ENCODE measurements at regions not wholly inside any gene's neighbourhood (a gene's known extent, or its start where the extent isn't known, plus 50 kb on each side); places are given as distances from the start of the nearest gene placed in this dataset.

GRCh38 chr5:167539747-167540146, 751.7 kb upstream of the WWC1 start:
- H3K4me3 ChIP-seq (ENCODE audit: low read length): no peak overlapping the region
- H3K9ac ChIP-seq (ENCODE audit: low read length): no peak overlapping the region
- H3K9me3 ChIP-seq (ENCODE audit: control insufficient read depth, low read depth, low read length): no peaks in the 10 kb centered on the region
- no peaks in the 10 kb centered on the region for H3K27me3 ChIP-seq (ENCODE audit: control insufficient read depth, insufficient read depth, low read length)
- H3K27ac ChIP-seq (ENCODE audit: low read length): no peak overlapping the region
- H3K36me3 ChIP-seq (ENCODE audit: control insufficient read depth, low read depth, low read length): no peaks in the 10 kb centered on the region
- H3K4me1 ChIP-seq (ENCODE audit: control insufficient read depth, low read depth, low read length): no peaks in the 10 kb centered on the region

DNA sequence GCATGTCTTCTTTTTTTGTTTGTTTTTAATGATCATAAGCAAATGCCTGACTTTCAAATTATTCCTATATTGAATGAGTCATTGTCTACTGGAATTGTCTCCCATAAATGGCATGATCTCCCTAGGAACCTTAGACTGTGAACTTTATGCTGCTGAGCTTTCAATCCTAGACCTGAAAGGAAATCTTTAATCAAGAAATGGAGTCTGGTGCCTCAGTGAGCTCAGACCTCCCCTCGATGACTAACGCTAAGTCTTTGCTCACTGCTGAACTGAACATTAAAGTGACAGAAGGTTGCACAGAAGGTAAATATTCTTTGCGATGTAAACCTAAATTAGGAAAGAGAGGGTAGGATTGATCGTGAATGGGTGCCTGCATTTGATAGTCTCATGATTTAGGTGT, 745.2 kb upstream of the WWC1 start:
- Histone ChIP-seq H3K9me3 (ENCODE audit: control insufficient read depth, low read depth, low read length) (no peaks in the 10 kb centered on the region), H3K27ac (ENCODE audit: low read length) (no peak overlapping the region), H3K36me3 (ENCODE audit: control insufficient read depth, low read depth, low read length) (no peaks in the 10 kb centered on the region), H3K27me3 (ENCODE audit: control insufficient read depth, insufficient read depth, low read length) (no peaks in the 10 kb centered on the region), H3K4me3 (ENCODE audit: low read length) (no peak overlapping the region), H3K9ac (ENCODE audit: low read length) (no peak overlapping the region), H3K4me1 (ENCODE audit: control insufficient read depth, low read depth, low read length) (peaks cover 14% of the 10 kb centered on the region)

DNA sequence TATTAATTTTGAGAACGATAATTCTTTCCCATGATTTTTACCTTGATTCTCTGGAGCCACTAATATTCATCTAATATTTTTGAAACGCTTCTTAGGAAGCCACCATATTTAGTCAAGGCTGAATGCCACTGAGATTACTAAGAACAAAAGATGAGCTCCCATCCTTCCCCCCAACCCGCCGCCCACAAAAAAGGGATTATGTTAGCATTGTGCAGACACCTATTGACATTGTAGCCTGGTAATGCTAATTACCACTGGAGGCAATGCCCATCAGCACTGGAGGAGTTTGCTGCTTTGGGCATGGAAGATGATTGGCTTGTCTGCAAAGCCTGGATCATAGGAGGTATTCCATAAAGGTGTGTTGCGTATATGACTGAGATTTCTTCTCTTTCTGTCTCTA, 739.1 kb upstream of the WWC1 start:
- Histone ChIP-seq H3K27me3 (ENCODE audit: control insufficient read depth, insufficient read depth, low read length) (no peaks in the 10 kb centered on the region), H3K4me1 (ENCODE audit: control insufficient read depth, low read depth, low read length) (peaks cover 19% of the 10 kb centered on the region), H3K9ac (ENCODE audit: low read length) (no peak overlapping the region), H3K9me3 (ENCODE audit: control insufficient read depth, low read depth, low read length) (no peaks in the 10 kb centered on the region), H3K36me3 (ENCODE audit: control insufficient read depth, low read depth, low read length) (no peaks in the 10 kb centered on the region), H3K4me3 (ENCODE audit: low read length) (no peak overlapping the region), H3K27ac (ENCODE audit: low read length) (no peak overlapping the region)

DNA sequence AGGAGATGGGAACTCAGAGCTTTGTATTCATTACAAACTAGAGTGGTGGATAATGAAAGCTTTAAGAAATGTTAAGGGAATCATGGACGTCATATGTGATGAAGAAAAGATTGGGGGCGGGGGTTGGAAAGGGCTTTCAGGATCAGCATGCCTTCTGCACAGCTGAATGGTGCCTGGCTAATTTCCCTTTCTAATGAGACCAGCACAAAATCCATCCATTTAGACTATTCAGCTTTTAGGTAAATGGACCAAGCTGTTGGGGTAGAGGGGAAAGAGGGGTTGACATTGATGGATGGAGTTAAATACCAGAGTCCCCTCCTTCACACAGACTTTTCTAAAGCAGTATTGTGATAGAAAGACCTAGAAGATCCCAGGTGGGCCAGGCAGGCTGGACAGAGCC, 737.9 kb upstream of the WWC1 start:
- Histone ChIP-seq H3K27ac (ENCODE audit: low read length) (no peak overlapping the region), H3K4me1 (ENCODE audit: control insufficient read depth, low read depth, low read length) (peaks cover 19% of the 10 kb centered on the region), H3K9ac (ENCODE audit: low read length) (no peak overlapping the region), H3K9me3 (ENCODE audit: control insufficient read depth, low read depth, low read length) (no peaks in the 10 kb centered on the region), H3K4me3 (ENCODE audit: low read length) (no peak overlapping the region), H3K27me3 (ENCODE audit: control insufficient read depth, insufficient read depth, low read length) (no peaks in the 10 kb centered on the region), H3K36me3 (ENCODE audit: control insufficient read depth, low read depth, low read length) (no peaks in the 10 kb centered on the region)

GRCh38 chr5:167554564-167555290, 736.7 kb upstream of the WWC1 start:
- no peak overlapping the region for H3K9ac ChIP-seq (ENCODE audit: low read length)
- H3K9me3 ChIP-seq (ENCODE audit: control insufficient read depth, low read depth, low read length): no peaks in the 10 kb centered on the region

GRCh38 chr5:167555565-167556166, 735.8 kb upstream of the WWC1 start:
- Histone ChIP-seq H3K27me3 (ENCODE audit: control insufficient read depth, insufficient read depth, low read length) (no peaks in the 10 kb centered on the region), H3K27ac (ENCODE audit: low read length) (no peak overlapping the region), H3K9me3 (ENCODE audit: control insufficient read depth, low read depth, low read length) (no peaks in the 10 kb centered on the region), H3K9ac (ENCODE audit: low read length) (no peak overlapping the region), H3K4me3 (ENCODE audit: low read length) (no peak overlapping the region), H3K4me1 (ENCODE audit: control insufficient read depth, low read depth, low read length) (peaks cover 5% of the 10 kb centered on the region), H3K36me3 (ENCODE audit: control insufficient read depth, low read depth, low read length) (no peaks in the 10 kb centered on the region)

More at GRCh38 chr5:167554564-167555290, 736.7 kb upstream of the WWC1 start:
- Histone ChIP-seq H3K4me1 (ENCODE audit: control insufficient read depth, low read depth, low read length) (peaks cover 10% of the 10 kb centered on the region), H3K4me3 (ENCODE audit: low read length) (no peak overlapping the region), H3K27me3 (ENCODE audit: control insufficient read depth, insufficient read depth, low read length) (no peaks in the 10 kb centered on the region), H3K27ac (ENCODE audit: low read length) (no peak overlapping the region), H3K36me3 (ENCODE audit: control insufficient read depth, low read depth, low read length) (no peaks in the 10 kb centered on the region)

- Histone ChIP-seq H3K4me1 (ENCODE audit: control insufficient read depth, low read depth, low read length) (peaks cover 13% of the 10 kb centered on the region), H3K27ac (ENCODE audit: low read length) (no peak overlapping the region), H3K4me3 (ENCODE audit: low read length) (no peak overlapping the region)
These were observed 734.1 kb upstream of the WWC1 start for GRCh38 chr5:167557359-167557758.

DNA sequence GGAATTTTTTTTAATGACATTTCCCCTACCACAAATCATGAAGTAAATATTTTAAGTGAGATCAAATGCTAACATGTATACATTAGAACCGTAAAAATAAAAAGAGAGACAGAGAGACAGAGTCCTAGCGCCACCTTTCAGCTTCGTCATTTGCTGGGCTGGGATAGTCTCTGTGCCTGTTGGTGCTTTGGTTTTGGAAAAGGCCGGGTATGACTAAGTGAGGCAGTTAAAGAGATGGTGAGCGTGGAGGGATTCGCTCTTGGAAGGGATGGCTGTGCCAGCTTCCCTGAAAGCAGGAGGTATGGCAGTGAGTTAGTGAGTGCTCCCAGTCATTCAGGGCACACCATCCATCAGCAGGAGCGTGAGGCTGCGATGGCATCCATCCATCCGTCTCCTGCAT, 729.6 kb upstream of the WWC1 start:
- Histone ChIP-seq H3K9ac (ENCODE audit: low read length) (no peak overlapping the region), H3K36me3 (ENCODE audit: control insufficient read depth, low read depth, low read length) (no peaks in the 10 kb centered on the region), H3K4me1 (ENCODE audit: control insufficient read depth, low read depth, low read length) (peaks cover 8% of the 10 kb centered on the region), H3K27ac (ENCODE audit: low read length) (no peak overlapping the region), H3K9me3 (ENCODE audit: control insufficient read depth, low read depth, low read length) (no peaks in the 10 kb centered on the region), H3K4me3 (ENCODE audit: low read length) (no peak overlapping the region), H3K27me3 (ENCODE audit: control insufficient read depth, insufficient read depth, low read length) (no peaks in the 10 kb centered on the region)

More at GRCh38 chr5:167557359-167557758, 734.1 kb upstream of the WWC1 start:
- H3K36me3 ChIP-seq (ENCODE audit: control insufficient read depth, low read depth, low read length): no peaks in the 10 kb centered on the region
- no peak overlapping the region for H3K9ac ChIP-seq (ENCODE audit: low read length)
- H3K27me3 ChIP-seq (ENCODE audit: control insufficient read depth, insufficient read depth, low read length): no peaks in the 10 kb centered on the region
- H3K9me3 ChIP-seq (ENCODE audit: control insufficient read depth, low read depth, low read length): no peaks in the 10 kb centered on the region

DNA sequence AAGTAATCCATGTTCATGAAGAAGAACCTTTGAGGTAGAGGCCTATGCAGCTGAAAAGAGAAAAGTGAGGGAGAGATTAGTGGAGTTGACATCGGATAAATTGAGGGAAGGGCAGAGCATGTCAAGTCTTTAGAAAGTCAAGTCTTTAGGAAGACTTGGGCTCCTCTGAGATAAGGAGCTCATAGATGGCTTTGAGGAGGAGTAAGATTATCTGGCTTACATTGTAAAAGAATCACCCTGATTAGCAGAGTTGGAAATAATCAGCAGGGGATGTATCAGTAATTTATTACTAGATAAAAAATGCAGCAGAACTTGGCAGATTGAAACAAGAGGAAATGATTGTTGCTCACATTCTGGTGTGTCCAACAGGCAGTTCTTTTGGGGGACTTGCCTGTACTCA, 727.2 kb upstream of the WWC1 start:
- Histone ChIP-seq H3K9me3 (ENCODE audit: control insufficient read depth, low read depth, low read length) (no peaks in the 10 kb centered on the region), H3K27me3 (ENCODE audit: control insufficient read depth, insufficient read depth, low read length) (no peaks in the 10 kb centered on the region), H3K9ac (ENCODE audit: low read length) (no peak overlapping the region), H3K27ac (ENCODE audit: low read length) (no peak overlapping the region), H3K4me3 (ENCODE audit: low read length) (no peak overlapping the region), H3K36me3 (ENCODE audit: control insufficient read depth, low read depth, low read length) (no peaks in the 10 kb centered on the region), H3K4me1 (ENCODE audit: control insufficient read depth, low read depth, low read length) (peaks cover 8% of the 10 kb centered on the region)

GRCh38 chr5:167565189-167565954, 726.1 kb upstream of the WWC1 start:
- Histone ChIP-seq H3K9ac (ENCODE audit: low read length) (no peak overlapping the region), H3K4me1 (ENCODE audit: control insufficient read depth, low read depth, low read length) (peaks cover 16% of the 10 kb centered on the region), H3K27ac (ENCODE audit: low read length) (no peak overlapping the region), H3K27me3 (ENCODE audit: control insufficient read depth, insufficient read depth, low read length) (no peaks in the 10 kb centered on the region), H3K36me3 (ENCODE audit: control insufficient read depth, low read depth, low read length) (no peaks in the 10 kb centered on the region), H3K4me3 (ENCODE audit: low read length) (no peak overlapping the region), H3K9me3 (ENCODE audit: control insufficient read depth, low read depth, low read length) (no peaks in the 10 kb centered on the region)

DNA sequence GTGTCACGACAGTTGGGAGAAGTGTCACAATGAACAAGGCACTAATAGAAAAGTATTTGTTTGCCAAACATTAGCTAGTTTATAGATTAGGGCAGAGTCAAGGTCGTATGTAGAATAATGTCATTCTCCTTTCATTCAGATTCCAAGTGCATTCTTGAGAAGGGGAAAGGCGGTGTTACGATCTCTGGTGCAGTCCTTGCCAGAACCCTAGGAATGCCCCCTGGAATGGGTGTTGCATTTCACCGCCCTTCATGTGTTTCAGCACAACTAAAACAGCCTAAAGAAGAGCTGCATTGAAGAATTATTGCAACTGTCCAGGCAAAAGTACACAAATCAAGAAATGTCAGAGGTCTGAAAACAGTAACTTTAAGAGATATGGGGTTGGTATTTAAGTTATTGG, 721.0 kb upstream of the WWC1 start:
- Histone ChIP-seq H3K4me3 (ENCODE audit: low read length) (peak overlapping the region; percentile 13), H3K27me3 (ENCODE audit: control insufficient read depth, insufficient read depth, low read length) (peaks cover 19% of the 10 kb centered on the region), H3K36me3 (ENCODE audit: control insufficient read depth, low read depth, low read length) (no peaks in the 10 kb centered on the region), H3K9ac (ENCODE audit: low read length) (no peak overlapping the region), H3K9me3 (ENCODE audit: control insufficient read depth, low read depth, low read length) (no peaks in the 10 kb centered on the region), H3K4me1 (ENCODE audit: control insufficient read depth, low read depth, low read length) (peaks cover 48% of the 10 kb centered on the region), H3K27ac (ENCODE audit: low read length) (no peak overlapping the region)
